GM12878 (cell line): ENCODE measurements at regions not wholly inside any gene's neighbourhood (a gene's known extent, or its start where the extent isn't known, plus 50 kb on each side); places are given as distances from the start of the nearest gene placed in this dataset.

Experiments used
- ATAC-seq: fragments of 200-7000 bp; cut with Tn5 transposase; 3 replicates; pipeline ENCODE4 v1.9.1; 2020; ENCODE audit warnings: mild to moderate bottlenecking, moderate library complexity
- BruUV-seq: library from RNA; stranded (reverse); fragments of 400-500 nt; replicated peaks from 2 replicates; lab custom pipeline; 2021; lab: Mats Ljungman, UMichigan
- CTCF ChIA-PET: fragments of 300-600 bp; sonication (Branson Sonifier 250); formaldehyde crosslinking; extraction: SDS; loops from one replicate; lab custom pipeline; 2021; ENCODE audit warnings: inconsistent platforms; lab: Yijun Ruan, JAX
- POLR2A ChIA-PET: fragments of 350-600 bp; formaldehyde crosslinking; extraction: SDS; loops from one replicate; lab custom pipeline; 2021; ENCODE audit warnings: inconsistent platforms; lab: Charles Lee
- RAD21 ChIA-PET: fragments of 300-600 bp; sonication (Branson Sonifier 250); formaldehyde crosslinking; loops from one replicate; lab custom pipeline; 2023; ENCODE audit warnings: antibody characterized with exemption; ENCODE audit not compliant: unreplicated experiment; lab: Charles Lee
- SMC1A ChIA-PET: fragments of 300-600 bp; sonication (Branson Sonifier 250); formaldehyde crosslinking; loops from one replicate; lab custom pipeline; 2023; ENCODE audit not compliant: unreplicated experiment, uncharacterized antibody; lab: Charles Lee
- DNase-seq: peaks from one replicate; pipeline ENCODE4 v3.0.0-alpha.2; 2011; ENCODE audit warnings: low read depth, low spot score
- FAIRE-seq: peaks from 3 replicates; lab custom pipeline; 2011; peaks lifted over from hg19 to GRCh38; lab: Jason Lieb, UNC
- H2AFZ ChIP-seq: 2 replicates; pipeline ENCODE4 v1.6.0; 2011; ENCODE audit warnings: low read depth, low read length, control low read depth; ENCODE audit not compliant: control insufficient read depth
- H3K27ac ChIP-seq: 2 replicates; pipeline ENCODE4 v1.5.1; 2011; ENCODE audit warnings: control low read depth; ENCODE audit not compliant: control insufficient read depth, insufficient read depth
- H3K27me3 ChIP-seq, 2 experiments: replicated peaks in 1 of 2; 2 replicates each; pipeline versions ENCODE4 v1.6.0 to v1.6.1; 2011; ENCODE audit warnings: low read length in 1 of 2; ENCODE audit not compliant: control insufficient read depth in 2 of 2, insufficient read depth in 2 of 2
- H3K36me3 ChIP-seq, 2 experiments: 2 replicates each; pipeline ENCODE4 v1.5.1; 2011; ENCODE audit warnings: low read length in 1 of 2; ENCODE audit not compliant: control insufficient read depth in 2 of 2, insufficient read depth in 2 of 2
- H3K4me1 ChIP-seq: 2 replicates; pipeline ENCODE4 v1.6.1; 2011; ENCODE audit warnings: mild to moderate bottlenecking, low read length, moderate library complexity, mixed read lengths; ENCODE audit not compliant: control insufficient read depth, insufficient read depth
- H3K4me2 ChIP-seq: 2 replicates; pipeline ENCODE4 v1.6.0; 2011; ENCODE audit warnings: control low read depth; ENCODE audit not compliant: control insufficient read depth, insufficient read depth
- H3K4me3 ChIP-seq: fragments of 200-600 bp; sonication (generic); 2 replicates; pipeline ENCODE4 v1.5.1; 2016
- H3K79me2 ChIP-seq: 2 replicates; pipeline ENCODE4 v1.6.0; 2011; ENCODE audit warnings: low read length; ENCODE audit not compliant: control insufficient read depth, insufficient read depth
- H3K9ac ChIP-seq: 2 replicates; pipeline ENCODE4 v1.8.0; 2011; ENCODE audit warnings: low read length, control low read depth, mixed read lengths; ENCODE audit not compliant: control insufficient read depth, insufficient read depth
- H3K9me3 ChIP-seq: replicated peaks from 3 replicates; pipeline ENCODE4 v1.5.1; 2011; ENCODE audit warnings: mild to moderate bottlenecking, low read length; ENCODE audit not compliant: control insufficient read depth, insufficient read depth
- H4K20me1 ChIP-seq: 2 replicates; pipeline ENCODE4 v1.6.0; 2011; ENCODE audit not compliant: control insufficient read depth, insufficient read depth
- CBX5 ChIP-seq: sonication (generic); IDR thresholded peaks from 2 replicates; pipeline ENCODE4 v1.6.1; 2016; ENCODE audit warnings: low read depth, moderate library complexity, mild to moderate bottlenecking, inconsistent platforms
- CEBPB ChIP-seq, 2 experiments: fragments of 150-350 bp in 1 of 2; IDR thresholded peaks; 2 replicates each; pipeline ENCODE4 v1.6.1; 2012 to 2014; ENCODE audit warnings: low read depth in 2 of 2, low read length in 2 of 2, borderline replicate concordance in 1 of 2, inconsistent platforms in 1 of 2
- CREM ChIP-seq: IDR thresholded peaks from 2 replicates; pipeline ENCODE4 v1.6.1; 2014; ENCODE audit warnings: antibody characterized with exemption, low read depth
- HCFC1 ChIP-seq: fragments of 150-350 bp; IDR thresholded peaks from 2 replicates; pipeline ENCODE4 v1.6.1; 2014; ENCODE audit warnings: low read length
- IKZF1 ChIP-seq: fragments of 450-650 bp; conservative IDR thresholded peaks from 2 replicates; pipeline ENCODE4 v1.6.1; 2017; ENCODE audit warnings: antibody characterized with exemption, mild to moderate bottlenecking
- IRF4 ChIP-seq: IDR thresholded peaks from 2 replicates; pipeline ENCODE4 v1.6.1; 2011; ENCODE audit warnings: low read depth, low read length
- JUND ChIP-seq: IDR thresholded peaks from 2 replicates; pipeline ENCODE4 v1.6.1; 2012; ENCODE audit warnings: low read depth, mild to moderate bottlenecking, low read length, improper control_type of control experiment, moderate library complexity
- KDM1A ChIP-seq: fragments of 200-600 bp; sonication (generic); IDR thresholded peaks from 2 replicates; pipeline ENCODE4 v1.6.1; 2016; ENCODE audit warnings: borderline replicate concordance
- MXI1 ChIP-seq: fragments of 150-350 bp; IDR thresholded peaks from 2 replicates; pipeline ENCODE4 v1.6.1; 2011; ENCODE audit warnings: low read depth, mild to moderate bottlenecking, inconsistent platforms, low read length, improper control_type of control experiment
- PBX3 ChIP-seq: IDR thresholded peaks from 2 replicates; pipeline ENCODE4 v1.6.1; 2011; ENCODE audit warnings: mild to moderate bottlenecking, low read depth, low read length, moderate library complexity; ENCODE audit not compliant: insufficient replicate concordance
- RB1 ChIP-seq: fragments of 450-650 bp; formaldehyde crosslinking; IDR thresholded peaks from 2 replicates; pipeline ENCODE4 v1.6.1; 2017; ENCODE audit warnings: mild to moderate bottlenecking, borderline replicate concordance
- RCOR1 ChIP-seq: conservative IDR thresholded peaks from 2 replicates; pipeline ENCODE4 v1.6.1; 2012; ENCODE audit warnings: low read depth, low read length, improper control_type of control experiment
- SP1 ChIP-seq: IDR thresholded peaks from one replicate; pipeline ENCODE4 v1.6.1; 2011; ENCODE audit warnings: low read depth, low read length
- ZBTB4 ChIP-seq: fragments of 450-650 bp; formaldehyde crosslinking; IDR thresholded peaks from 2 replicates; pipeline ENCODE4 v1.4.0; 2022; ENCODE audit warnings: mild to moderate bottlenecking, moderate library complexity
- ZNF274 ChIP-seq: IDR thresholded peaks from one replicate; pipeline ENCODE4 v1.8.0; 2011; ENCODE audit not compliant: insufficient read length, insufficient read depth
- WGBS: methylation state at CpG from one replicate; pipeline ENCODE4 v1.1.6; 2016; ENCODE audit warnings: low lambda C conversion rate; ENCODE audit not compliant: insufficient replicate concordance, insufficient coverage; ENCODE audit errors: missing lambda C conversion rate; 5-methylcytosine and 5-hydroxymethylcytosine counted together
- in situ Hi-C: fragments of 300-500 bp; cut with MboI; formaldehyde crosslinking; loops from 9 replicates; pipeline ENCODE4 v1.14.3; 2018; ENCODE audit warnings: mixed read lengths
- intact Hi-C: fragments of 100-400 bp; cut with micrococcal nuclease; formaldehyde crosslinking; loops from one replicate; pipeline ENCODE4 v1.14.2; 2022; ENCODE audit not compliant: unreplicated experiment

- Histone ChIP-seq H3K27me3 (no peaks in the 10 kb centered on the region), H3K36me3 (no peaks in the 10 kb centered on the region), H3K9me3 (no peaks in the 10 kb centered on the region), H4K20me1 (no peaks in the 10 kb centered on the region), H2AFZ (no peak overlapping the region), H3K27ac (no peak overlapping the region)
- SMC1A ChIA-PET = interaction anchor here (2.2 kb wide), 1 partner anchor 11 kb away, joined by 6 read pairs; no protein-coding TSS in a partner anchor
- TF ChIP-seq CEBPB (IDR thresholded peaks at IDR 0.05; ENCODE audit: borderline replicate concordance in 1 of 2, low read depth in 2 of 2, low read length in 2 of 2) (no peak), JUND (no peak), MXI1 (no peak), HCFC1 (no peak), RCOR1 (no peak), KDM1A (no peak), RB1 (no peak), CREM (no peak), ZNF274 (no peak), SP1 (no peak), IKZF1 (no peak), ZBTB4 (CRISPR knock-in tag) (no peak), IRF4 (no peak), CBX5 (no peak), PBX3 (no peak)
- TF ChIP-seq, all 136 proteins: peak for 0
- no peak for DNase-seq
- no peaks in the 10 kb centered on the region for H3K4me1 ChIP-seq
- H3K79me2 ChIP-seq = no peaks in the 10 kb centered on the region
- ChIA-PET CTCF (no interaction called here), RAD21 (no interaction called here), POLR2A (no interaction called here)
- no peak overlapping the region for H3K4me3 ChIP-seq
- WGBS = 69% methylated on average over 4 of the region's 4 CpGs
- ATAC-seq = no peak
- BruUV-seq = no TSS peak
- in situ Hi-C loops = loop anchor here (10.0 kb wide), 1 partner anchor 1486 kb away; no protein-coding TSS in a partner anchor
- intact Hi-C loops = loop anchor here (5.0 kb wide), 1 partner anchor 118 kb away; no protein-coding TSS in a partner anchor
- H3K9ac ChIP-seq = no peak overlapping the region
- H3K4me2 ChIP-seq = no peak overlapping the region
- FAIRE-seq = no peak
Observed at GRCh38 chr3:5309171-5309570, 121.7 kb downstream of the EDEM1 start.
